GM21737 (cell line): ENCODE measurements at regions not wholly inside any gene's neighbourhood (a gene's known extent, or its start where the extent isn't known, plus 50 kb on each side); places are given as distances from the start of the nearest gene placed in this dataset.

Source experiments
- ATAC-seq: cut with Tn5 transposase; IDR thresholded peaks from one replicate; pipeline ENCODE4 v1.9.1; 2021; ENCODE audit warnings: mild to moderate bottlenecking, moderate library complexity; ENCODE audit not compliant: unreplicated experiment

DNA sequence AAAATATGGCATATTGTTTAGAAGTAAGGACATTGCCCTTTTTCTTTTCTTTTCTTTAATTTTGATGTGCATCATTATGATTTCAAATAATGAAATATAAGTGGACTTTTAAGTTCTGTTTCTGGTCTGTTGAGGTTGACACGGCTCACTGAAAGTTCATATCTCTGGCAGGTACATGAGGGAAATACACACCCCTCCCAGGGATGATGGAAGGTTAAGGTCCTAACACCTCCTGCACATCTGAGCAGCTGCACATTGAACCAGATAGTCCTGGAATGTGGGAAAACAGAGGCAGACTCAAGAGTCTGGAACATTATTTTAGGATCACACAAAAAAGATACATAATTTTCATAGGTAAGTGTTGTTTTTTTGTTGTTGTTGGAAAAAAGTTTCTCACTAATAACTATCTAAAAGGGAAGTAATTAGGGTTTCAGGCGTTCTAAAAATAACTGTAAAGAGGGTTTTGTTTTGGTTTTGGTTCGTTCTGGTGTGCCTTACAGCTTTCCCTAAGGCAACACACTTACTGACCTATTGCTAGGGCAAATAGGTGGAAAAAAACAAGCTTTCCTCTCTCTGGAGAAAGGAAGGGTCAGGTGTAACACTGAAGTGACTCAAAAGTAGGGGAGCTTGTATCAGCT is 201.2 kb upstream of the PRKCQ start:
- ATAC-seq = no peak

DNA sequence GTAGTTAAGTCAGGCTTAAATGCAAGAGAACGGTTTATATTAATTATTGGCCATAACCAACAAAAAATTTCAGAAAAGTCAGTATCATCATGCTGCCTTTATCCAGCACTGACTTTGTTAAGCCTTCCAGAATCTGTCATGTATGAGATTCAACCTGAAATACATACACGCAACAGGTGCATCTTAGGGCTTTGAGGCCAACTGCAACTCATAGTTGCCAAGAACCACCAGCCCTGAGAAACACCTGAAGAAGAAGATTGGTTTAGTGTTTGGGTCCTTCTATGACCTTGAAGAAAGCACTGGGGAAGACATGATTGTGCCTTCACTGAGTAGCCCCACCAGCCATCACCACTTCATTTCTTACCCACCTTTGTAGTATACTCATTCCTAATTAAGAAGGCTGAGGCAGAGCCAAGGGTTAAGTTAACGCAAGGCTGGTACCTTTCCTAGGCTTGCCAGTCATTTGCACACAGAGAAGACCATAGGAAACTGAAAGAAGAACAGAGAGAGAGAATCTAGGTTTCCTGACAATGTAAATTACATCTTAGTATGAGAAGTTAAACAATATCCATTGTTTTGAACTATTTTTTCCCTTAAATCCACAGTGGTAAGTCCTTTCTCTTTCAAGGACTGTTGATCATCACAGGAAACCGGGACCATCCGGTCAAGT is 200.1 kb upstream of the PRKCQ start:
- ATAC-seq = no peak

DNA sequence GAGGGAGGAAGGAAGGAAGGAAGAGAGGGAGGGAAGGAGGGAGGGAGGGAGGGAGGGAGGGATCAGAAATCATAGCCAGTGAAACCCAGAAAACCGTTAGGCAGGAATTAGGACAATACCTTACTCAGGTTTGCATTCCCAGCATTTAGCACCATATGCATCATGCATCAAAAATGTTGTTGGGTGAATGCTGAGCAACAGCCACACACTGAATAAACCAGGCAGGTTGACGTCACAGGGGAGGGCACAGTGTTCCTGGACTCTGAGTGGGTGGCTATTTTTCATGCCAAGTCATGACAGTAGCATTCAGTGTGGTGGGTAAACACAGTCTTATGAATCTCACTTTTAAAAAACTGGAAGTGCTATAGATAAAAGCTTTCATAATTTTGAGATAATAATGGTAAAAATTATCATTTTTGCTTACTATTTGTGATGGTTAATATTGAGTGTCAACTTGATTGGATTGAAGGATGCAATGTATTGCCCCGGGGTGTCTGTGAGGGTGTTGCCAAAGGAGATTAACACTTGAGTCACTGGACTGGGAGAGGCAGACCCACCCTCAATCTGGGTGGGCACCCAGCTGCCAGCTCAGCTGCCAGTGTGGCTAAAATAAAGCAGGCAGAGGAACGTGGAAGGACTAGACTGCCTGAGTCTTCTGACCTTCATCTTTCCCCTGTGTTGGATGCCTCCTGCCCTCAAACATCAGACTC is 199.1 kb upstream of the PRKCQ start:
- ATAC-seq = no peak

DNA sequence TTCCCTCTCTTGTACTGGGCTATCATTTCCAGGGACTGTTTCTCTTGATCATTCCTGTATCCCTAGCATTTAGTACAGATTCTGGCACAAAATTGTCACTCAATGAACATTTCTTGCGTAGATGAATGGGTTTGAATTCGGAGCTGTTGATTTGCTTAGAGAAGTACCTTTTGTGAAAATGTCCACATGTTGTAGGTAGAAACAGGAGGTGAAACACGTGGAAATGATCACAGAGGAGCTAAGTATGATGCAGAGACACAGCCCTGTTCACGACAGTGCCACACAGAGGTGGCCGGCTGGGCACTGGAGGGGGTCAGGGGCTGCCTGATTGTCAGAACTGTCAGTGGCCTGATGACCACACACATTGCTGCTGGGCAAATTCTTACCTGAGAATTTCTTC is 196.1 kb upstream of the PRKCQ start:
- no peak for ATAC-seq

DNA sequence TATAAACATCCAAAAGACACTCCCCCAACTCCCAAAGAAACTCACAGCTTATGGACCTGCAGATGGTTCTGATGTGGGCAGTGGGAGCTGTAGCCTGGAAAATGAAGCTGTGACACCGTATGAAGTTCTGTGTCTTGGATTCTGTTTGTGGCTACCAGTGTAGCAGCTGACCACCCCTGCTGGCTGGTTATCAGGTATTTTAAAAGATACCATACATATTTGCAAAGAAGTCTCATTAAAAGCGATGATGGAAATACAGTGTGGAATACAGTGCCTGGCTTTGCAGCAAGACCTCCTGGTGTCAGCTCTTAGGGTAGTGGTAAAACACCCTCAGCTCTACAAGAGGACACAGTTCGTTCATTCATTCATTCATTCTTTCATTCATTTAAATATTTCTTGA is 194.3 kb upstream of the PRKCQ start:
- no peak for ATAC-seq

DNA sequence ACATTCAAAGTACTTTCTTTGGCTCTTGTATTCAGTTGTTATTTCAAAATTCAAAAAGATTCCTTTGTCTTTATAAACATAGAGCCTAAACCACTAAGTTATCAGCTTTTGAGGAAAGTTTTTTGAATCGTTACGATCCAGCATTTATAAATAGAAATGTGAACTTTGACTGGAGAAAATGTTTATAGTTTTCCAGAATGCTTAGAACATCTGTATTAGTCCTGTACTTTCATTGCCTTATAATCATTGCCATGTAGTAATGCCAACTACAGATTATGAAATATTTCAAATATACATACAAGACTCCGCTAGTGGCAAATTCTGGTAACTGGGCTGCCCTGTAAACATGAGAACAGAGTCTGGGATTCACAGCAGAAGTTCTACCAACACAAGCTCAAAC is 191.3 kb upstream of the PRKCQ start:
- no peak for ATAC-seq

DNA sequence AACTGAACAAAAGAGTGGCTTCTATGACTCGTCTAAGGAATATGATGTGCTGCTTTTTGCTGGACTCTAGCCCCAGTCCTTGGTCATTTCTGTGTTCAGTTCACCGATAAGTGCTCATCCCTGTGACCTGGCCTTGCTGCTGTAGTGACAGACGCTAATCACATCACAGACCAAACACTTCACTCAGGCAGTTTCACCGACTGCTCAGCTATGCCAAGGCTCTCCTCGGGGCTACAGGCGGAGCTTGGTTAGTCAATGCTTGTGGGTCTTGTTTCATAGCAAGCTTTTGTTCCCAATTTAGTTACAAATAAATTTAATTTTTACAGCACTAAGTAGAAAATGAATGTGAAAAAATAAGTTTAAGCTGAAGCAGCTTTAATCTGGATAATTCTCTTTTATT is 190.8 kb upstream of the PRKCQ start:
- no peak for ATAC-seq

DNA sequence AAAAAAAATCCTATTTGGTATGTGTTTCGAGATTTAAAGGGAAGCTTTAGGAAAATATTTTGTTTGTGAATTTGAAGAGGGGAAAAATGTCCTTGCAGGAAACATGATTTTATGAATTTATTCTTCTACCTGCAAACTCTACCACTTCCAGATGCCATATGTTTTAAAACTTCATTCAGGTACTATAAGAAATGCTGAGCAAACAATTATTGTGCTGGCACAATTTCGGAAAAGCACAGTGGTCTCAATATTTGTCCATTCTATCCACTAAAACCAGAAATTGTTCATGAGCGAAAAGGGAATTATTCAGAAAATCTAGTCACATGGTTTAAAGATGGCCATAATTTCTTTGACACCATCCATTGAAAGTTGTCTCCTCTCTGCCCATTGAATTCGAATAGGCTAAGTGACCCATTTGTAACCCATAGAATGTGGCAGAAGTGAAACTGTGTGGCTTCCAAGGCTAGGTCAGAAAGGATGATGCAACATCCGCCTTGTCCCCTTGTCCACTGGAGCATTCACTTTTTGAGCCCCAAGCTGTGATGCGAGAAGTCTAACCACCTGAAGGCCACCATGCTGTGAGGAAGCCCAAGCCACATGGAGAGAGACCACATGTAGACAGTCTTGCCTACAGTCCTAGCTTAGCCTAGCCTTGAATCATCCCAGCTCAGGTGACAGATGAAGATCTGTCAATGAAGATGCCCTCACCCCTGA is 189.8 kb upstream of the PRKCQ start:
- ATAC-seq = no peak

DNA sequence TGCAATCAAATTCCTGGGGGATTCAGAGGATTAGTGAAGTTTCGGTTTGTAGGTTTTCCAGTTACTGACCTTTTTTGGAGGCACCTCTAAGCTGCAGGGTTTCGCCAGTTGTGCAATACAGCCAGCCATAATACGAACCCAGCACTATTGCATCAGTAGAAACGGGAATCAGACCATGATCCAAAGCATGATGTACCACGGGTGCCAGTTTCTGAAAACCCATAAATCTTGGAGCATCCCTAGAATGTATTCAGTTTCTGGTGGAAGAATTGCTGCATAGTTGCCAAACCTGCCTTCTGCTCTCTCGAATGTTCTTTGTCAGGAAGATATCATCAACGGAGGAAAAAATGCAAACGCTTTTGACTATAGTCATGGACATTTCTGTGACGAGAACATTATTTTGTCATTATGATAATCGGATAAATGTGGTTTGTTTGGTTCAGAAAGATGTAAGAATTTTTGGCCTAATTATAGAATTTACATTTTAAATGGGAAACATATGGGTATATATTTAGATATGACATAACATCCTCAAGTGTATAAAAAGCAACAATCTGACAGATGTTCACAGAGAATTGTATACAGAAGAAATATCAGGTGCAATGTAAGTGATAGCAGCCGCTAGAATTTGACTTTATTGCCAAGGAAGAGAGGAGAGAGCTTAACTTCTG is 186.2 kb upstream of the PRKCQ start:
- no peak for ATAC-seq

DNA sequence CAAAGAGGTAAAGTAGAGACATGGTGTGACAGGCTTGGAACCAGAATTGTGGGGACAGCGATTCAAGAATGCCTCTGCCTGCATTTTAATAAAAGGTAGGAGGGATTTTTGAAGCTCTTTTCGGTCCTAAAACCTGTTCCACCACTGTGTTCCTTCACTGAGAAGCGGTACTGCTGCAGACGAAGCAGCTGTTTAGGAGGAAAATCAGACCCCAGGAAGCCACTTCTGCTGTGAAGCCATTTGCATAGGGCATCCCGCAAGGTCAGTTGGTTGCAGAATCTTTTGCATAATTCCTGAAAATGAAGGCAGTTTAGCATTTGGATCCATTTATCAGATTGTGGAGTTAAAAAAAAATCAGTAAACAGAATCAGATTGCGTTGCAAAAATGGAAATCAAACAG is 183.3 kb upstream of the PRKCQ start:
- ATAC-seq = no peak

DNA sequence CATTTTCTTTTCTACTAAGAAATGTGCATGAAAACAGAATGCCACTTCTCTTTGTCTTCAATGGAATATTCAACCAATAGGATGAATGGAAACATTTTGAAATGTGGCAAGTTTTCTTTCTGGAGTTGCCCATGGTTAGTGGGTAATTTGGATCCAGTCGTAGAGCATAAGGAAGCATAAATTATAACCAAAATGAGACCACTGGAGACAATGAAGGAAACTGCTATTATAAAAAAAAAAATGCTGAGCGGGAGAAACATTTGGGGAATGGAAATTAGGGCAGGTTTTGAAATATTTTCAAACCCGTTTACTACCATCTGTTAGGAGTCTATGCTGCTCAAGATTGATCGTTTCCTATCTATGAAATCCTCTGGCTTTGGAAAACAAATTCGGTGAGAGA is 182.9 kb upstream of the PRKCQ start:
- ATAC-seq = no peak

DNA sequence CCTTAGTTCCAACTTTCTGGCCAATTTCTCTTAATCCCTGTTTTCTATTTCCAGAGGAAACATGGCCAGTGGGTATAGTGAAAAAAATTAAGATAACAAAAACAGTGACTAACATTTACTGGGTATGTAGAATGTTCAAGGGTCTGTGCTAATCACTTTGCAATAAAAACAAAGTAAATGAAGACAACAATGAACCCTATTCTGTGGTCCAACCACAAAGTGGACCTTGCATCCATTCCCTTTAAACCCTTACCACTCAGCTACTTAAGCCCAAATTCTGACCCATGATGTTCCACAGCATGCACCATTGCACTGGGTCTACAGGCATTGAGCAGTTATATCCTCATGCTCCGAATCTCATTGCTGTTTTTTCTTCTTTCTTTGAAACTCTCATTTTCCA is 179.9 kb upstream of the PRKCQ start:
- no peak for ATAC-seq

DNA sequence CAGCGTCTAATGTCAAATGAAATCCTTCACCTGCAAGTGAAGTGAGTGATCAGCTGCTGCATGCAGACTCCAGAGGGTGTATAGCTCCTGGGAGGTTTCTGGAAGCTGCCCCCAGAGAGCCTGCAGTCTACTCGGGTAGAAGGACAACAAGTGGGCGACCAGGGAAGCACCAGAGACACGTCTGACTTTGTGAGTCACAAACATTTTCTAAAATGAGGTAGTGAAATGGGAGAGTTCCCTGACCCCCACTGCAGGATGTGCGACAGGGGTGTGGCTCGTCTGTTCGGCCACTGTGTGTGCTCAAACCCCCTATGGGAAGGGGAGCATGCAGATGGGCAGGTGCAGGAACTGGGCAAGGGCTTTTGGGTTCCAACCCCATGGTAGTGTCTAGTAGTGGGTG is 177.1 kb upstream of the PRKCQ start:
- ATAC-seq = no peak

DNA sequence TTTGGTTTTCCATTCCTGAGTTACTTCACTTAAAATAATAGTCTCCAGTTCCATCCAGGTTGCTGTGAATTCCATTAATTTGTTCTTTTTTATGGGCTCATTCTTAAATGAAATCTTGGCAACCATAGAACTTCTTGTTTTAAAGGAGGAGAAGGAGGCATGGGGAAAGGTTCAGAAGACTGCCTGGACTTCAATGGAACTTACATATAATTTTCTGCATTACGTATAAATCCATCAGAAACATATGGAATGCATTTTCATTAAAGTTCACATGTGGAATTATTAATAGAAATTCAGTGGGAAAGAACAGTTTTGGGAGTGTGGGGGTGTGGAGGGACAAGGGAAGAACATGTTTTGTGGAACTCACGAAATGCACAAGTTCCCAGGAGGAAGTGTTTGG is 176.6 kb upstream of the PRKCQ start:
- ATAC-seq = no peak

DNA sequence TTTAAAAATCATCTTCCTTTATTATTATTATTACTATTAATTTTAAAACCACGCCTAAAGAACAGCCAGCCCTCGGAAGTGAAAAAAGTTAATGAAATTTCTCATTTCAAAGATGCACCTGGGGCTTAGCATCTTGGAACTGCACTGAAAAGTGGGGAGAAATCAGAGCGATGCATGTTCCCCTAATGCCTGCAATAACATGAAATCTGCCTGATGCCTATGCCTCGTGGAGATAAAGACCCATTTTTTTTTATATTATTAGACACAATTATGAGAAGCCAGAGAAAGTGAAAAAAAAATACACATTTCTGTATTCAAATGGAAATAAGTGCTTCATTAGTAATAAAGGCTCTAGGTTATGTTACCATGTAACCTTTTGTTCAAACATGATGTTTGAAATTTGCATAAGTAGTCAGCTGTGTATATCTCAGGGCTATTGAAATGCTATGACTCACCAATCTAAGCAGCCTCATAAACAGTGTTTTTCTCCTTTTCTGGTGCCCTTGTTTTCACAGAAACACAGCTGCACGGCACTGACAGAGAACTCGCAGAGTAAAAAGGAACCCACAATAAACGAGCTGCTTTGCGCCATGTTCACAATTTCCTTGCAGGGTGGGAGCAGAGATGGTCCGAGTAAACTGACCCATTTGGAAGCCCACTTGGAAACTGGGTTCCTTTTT is 175.8 kb upstream of the PRKCQ start:
- ATAC-seq = no peak

DNA sequence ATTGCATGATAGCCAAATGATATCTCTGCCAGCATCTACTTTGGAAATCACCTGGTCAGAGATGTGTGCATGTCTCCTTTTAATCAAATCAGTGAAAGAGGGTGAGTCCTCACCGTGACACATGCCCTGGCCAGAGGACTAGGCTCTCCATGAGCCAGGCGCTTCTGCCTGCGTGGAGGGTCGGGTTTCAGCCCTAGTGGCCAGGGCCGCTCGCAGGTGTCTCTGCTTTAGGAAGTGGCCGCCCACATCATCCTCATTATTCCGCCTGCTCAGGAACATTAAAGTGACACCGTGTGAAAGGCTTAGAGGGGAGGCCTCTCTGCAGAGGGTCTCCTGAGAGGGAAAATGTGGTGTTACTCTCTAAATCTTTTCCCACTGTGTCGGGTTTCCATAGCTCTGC is 173.6 kb upstream of the PRKCQ start:
- ATAC-seq = no peak

DNA sequence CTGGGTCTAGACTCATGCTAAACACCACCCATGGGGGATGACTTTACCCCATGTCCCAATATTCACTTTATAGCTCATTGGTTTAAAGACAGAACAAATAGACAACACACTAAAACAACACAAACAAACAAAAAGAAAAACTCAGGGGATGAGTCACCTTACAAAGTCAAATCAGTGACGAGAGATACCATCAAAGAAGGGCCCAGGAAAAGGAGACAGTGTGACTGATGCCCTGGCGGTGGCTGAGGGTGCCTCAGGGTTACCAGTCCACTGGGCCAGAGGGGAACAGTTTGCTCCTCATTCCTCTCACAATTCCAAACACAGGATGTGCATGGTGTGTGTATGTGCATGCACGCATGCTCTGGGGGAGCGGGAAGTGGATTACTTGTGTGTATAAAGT is 171.3 kb upstream of the PRKCQ start:
- no peak for ATAC-seq

DNA sequence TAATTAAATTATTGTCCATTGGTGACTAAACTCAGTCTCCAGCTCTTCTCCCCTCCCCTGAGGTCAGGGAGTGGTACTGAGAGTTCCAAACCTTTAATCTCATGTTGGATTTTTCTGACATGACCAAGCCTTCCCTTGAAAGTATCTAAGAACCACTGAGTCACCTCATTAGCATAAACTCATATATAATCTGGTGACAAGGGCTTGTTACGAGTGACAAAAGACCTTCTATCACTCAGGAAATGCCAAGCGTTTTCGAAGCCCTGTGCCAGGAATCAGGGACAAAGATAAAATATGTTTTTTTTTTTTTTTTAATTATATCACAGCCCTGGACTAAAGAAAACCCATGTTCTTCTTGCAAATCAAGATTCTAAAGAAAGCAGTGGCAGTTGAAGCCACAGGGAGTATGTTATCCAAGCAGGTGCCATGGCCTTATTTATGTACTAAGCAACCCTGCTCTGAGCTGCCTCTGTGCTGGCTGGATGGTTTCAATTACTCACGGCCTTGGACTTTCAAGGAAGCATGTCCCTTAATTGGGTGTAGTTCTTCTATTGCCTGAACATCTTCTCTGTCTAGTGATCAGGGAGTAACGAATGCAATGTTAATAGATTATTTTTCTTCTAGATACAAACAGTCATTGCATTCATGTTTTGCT is 169.0 kb upstream of the PRKCQ start:
- ATAC-seq = no peak

DNA sequence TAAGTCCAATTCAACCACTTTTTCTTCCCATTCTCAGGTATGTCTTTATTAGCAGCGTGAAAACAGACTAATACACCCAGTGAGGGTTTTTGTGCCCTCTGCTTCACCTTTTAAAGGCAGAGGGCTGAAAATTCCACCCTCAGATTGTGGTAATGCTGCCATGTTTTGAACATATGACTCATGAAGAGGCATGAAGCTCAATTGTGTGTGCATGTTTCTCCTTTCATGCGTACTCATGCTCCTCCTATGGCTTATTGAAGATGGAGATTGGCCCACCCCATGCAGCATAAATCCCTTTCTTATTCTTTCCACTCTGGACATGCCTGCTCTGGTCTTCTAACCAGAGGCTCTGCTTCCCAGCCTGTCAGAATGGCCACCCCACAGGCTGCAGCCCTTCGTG is 168.0 kb upstream of the PRKCQ start:
- ATAC-seq = no peak

DNA sequence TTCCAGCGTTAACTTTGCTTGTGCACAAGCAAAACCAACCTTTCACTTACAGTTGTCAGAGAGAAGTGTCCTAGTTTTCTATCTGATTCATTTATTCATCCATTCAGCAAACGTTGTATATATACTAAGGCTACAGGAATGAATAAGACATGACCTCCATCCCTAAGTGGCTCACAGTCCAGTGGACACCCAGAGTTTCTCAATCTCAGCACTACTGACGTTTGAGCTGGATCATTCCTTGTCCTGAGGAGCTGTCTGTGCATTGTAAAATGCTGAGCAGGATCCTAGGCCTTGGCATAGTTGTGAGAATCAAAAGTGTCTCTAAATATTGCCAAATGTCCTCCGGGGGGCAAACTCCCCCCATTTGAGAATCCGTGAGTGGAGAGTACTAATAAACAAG is 166.7 kb upstream of the PRKCQ start:
- no peak for ATAC-seq
